ENCODE measurements at regions not wholly inside any gene's neighbourhood (a gene's known extent, or its start where the extent isn't known, plus 50 kb on each side); places are given as distances from the start of the nearest gene placed in this dataset.

- TF ChIP-seq CTCF (IDR thresholded peaks at IDR 0.05; ENCODE audit: insufficient read depth, low read depth, low read length, missing control alignments): no peak
- no peak for DNase-seq (ENCODE audit: low read depth)
- no peak overlapping the region for H3K4me3 ChIP-seq (ENCODE audit: low read depth, low read length)
These were observed 306.9 kb downstream of the FGFR2 start for GRCh38 chr10:121291376-121291775.

DNA sequence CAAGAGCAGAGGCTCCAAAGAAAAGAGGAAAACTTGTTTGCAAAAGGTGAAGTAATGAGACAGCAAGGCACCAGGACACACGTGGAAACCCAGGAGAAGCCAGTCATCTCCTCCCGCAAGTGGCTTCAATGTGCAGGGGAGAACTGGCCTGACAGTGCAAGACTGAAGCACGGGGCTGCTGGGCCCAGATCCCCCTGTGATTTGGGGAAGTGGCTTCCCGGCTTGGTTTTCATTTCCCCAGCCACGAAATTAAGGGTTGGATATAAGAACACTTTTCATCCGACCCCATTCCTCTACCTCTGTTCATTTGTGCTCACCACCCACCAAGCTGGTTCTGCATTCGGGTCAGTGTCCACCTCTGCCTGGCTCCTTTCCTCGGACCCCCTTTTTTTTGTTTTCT is 306.4 kb downstream of the FGFR2 start:
- no peak overlapping the region for H3K4me3 ChIP-seq (ENCODE audit: low read depth, low read length)
- no peak for DNase-seq (ENCODE audit: low read depth)
- no peak for TF ChIP-seq CTCF (IDR thresholded peaks at IDR 0.05; ENCODE audit: insufficient read depth, low read depth, low read length, missing control alignments)

DNA sequence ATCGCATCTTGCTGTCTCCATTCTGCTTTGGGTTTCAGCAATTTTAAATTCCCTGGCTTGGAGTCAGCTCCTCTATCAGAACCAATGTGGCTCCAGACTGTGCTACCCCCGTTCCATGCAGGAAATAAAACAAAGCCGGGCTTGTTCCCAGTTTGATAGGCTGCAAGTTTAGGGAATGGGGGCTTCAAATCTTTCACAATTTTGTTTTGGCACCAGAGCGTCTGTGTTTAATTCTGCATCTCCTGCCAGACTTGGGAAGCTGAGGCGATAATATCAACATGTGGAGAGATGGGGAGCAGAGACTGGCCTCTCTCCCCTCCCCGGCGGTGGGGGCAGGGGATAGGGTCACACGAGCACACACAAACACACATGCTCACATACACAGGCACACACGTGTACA is 305.9 kb downstream of the FGFR2 start:
- TF ChIP-seq CTCF (IDR thresholded peaks at IDR 0.05; ENCODE audit: insufficient read depth, low read depth, low read length, missing control alignments): no peak
- no peak for DNase-seq (ENCODE audit: low read depth)
- H3K4me3 ChIP-seq (ENCODE audit: low read depth, low read length): no peak overlapping the region

DNA sequence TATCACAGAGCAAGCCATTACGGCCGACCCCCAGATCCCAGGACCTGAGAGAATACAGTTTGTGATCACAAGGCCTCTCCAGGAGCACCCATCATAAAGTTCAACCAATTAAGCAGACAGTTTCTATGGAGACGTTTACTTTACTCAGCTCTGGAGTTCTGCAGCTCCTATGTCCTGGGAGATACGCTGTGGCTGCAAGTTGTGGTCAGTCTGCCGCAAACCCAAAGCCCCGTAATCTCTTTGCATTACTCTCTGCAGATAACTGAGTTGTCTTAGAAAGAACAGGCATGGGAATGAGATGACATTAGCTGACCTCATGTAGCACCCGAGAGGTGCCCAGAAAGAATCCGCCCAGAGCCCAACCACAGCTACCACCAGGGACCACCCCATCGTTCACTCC is 305.1 kb downstream of the FGFR2 start:
- no peak for DNase-seq (ENCODE audit: low read depth)
- no peak for TF ChIP-seq CTCF (IDR thresholded peaks at IDR 0.05; ENCODE audit: insufficient read depth, low read depth, low read length, missing control alignments)
- no peak overlapping the region for H3K4me3 ChIP-seq (ENCODE audit: low read depth, low read length)

DNA sequence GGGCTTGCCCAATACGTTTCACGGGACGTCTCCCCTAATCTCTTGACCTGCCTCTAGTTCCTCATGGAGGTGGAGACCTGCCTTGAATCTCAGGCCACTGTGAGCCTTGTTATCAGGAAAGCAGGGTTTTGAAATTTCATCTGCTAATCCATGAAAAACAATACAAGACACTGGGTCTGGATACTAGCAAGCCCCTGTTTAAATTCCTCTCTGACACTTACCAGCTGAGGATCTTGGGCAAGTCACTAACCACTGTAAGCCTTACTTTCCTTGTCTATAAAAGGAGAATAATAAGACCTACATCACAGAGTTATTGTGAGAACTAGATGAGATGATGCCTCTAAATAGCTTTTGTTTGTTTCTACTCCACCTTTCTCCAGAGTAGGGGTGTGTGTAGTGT is 303.6 kb downstream of the FGFR2 start:
- no peak for DNase-seq (ENCODE audit: low read depth)
- H3K4me3 ChIP-seq (ENCODE audit: low read depth, low read length): no peak overlapping the region
- no peak for TF ChIP-seq CTCF (IDR thresholded peaks at IDR 0.05; ENCODE audit: insufficient read depth, low read depth, low read length, missing control alignments)

GRCh38 chr10:121296378-121296777 is 301.9 kb downstream of the FGFR2 start:
- no peak for TF ChIP-seq CTCF (IDR thresholded peaks at IDR 0.05; ENCODE audit: insufficient read depth, low read depth, low read length, missing control alignments)
- no peak overlapping the region for H3K4me3 ChIP-seq (ENCODE audit: low read depth, low read length)
- no peak for DNase-seq (ENCODE audit: low read depth)

GRCh38 chr10:121296881-121297585 is 301.2 kb downstream of the FGFR2 start:
- TF ChIP-seq CTCF (IDR thresholded peaks at IDR 0.05; ENCODE audit: insufficient read depth, low read depth, low read length, missing control alignments): no peak
- H3K4me3 ChIP-seq (ENCODE audit: low read depth, low read length): no peak overlapping the region
- DNase-seq (ENCODE audit: low read depth): no peak

All from GM12865 (cell line).